Fibroblast of peridontal ligament (primary cell): ENCODE measurements at regions not wholly inside any gene's neighbourhood (a gene's known extent, or its start where the extent isn't known, plus 50 kb on each side); places are given as distances from the start of the nearest gene placed in this dataset.
"Not testable (repeated sequence)": the region's sequence is repeated elsewhere in the genome, so short reads cannot be mapped to it uniquely, and the experiment has no call there.

Experiments used
- DNase-seq: peaks from one replicate; pipeline ENCODE4 v3.0.0-alpha.2; 2010; ENCODE audit errors: extremely low read depth

DNA sequence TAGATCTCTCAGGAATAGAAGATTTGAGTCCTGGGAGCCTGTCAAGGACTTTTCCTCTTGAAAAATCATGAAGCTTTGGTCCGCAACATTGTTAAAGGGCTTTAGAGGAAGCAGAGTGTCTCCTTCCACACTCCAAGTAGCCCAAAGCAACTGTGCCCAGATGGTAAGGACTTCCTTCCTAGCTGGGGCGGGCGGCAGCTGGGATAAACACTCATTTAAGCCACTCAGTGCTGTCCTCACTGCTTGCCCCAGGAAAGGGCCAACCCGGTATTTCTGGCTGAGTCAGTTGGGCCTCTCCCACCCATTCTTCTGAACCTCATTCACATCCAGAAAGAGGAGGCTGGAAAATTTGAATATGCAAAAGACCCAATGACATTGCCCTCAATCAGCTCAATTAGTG is 144.3 kb downstream of the CHIC2 start:
- no peak for DNase-seq

DNA sequence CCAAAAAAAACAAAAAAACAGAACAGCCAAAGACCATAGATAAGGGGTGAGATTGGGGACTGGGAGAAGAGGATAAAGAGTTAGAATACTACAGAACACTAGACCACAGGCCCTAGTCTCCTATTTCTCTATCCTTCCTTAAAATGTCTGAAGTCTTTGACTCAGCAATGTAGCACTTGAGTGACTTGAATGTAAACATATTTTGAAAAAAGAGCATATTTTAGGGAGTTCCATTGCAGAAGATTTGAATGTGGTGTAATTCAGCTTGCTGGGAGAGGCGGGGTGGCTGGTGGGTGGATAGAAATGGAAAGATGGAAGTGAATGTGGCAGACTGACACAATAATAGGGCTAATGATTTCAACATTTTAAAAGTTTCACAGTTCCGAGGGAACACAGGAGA is 144.9 kb downstream of the CHIC2 start:
- peak; percentile 69 for DNase-seq

DNA sequence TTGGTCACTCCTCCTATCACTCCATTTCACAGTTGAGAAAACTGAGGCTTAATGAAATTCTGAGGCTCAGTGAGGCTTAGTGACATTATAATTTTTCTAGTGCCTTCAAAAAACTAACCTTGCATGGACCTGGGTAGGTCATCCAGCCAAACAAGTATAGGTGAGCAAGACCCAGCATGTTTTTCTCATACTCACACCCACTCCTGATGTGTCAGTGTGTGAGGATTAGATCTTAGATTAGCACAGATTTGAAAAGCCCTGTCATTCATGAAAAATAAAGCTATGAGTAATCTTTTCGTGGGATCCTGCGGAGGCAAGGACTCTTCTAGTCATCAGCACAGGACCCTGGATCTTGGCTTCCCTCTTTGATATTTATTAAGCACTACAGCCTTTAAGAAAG is 146.7 kb downstream of the CHIC2 start:
- DNase-seq = no peak

DNA sequence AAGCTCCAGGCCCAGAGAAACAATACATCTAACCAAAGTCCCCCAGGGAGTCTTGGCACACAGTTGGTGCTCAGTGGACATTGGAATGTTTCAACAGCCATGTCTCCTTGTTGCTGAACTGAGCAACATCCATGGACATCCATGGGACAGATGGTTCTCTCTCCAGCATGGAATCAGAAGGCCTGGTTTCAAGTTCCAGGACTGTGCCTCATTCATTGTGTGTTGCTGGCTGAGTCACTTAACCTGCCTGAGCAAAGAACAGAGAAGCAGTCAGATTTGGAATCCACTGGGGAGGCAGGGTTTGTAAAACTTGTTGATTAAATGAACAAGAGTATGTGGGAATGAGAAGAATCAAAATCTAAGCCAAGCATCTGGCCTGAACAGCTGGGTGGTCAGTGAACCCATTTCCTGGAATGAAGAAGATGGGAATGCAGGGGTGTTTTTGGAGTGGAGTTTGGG is 147.9 kb downstream of the CHIC2 start:
- peak; percentile 84 for DNase-seq

DNA sequence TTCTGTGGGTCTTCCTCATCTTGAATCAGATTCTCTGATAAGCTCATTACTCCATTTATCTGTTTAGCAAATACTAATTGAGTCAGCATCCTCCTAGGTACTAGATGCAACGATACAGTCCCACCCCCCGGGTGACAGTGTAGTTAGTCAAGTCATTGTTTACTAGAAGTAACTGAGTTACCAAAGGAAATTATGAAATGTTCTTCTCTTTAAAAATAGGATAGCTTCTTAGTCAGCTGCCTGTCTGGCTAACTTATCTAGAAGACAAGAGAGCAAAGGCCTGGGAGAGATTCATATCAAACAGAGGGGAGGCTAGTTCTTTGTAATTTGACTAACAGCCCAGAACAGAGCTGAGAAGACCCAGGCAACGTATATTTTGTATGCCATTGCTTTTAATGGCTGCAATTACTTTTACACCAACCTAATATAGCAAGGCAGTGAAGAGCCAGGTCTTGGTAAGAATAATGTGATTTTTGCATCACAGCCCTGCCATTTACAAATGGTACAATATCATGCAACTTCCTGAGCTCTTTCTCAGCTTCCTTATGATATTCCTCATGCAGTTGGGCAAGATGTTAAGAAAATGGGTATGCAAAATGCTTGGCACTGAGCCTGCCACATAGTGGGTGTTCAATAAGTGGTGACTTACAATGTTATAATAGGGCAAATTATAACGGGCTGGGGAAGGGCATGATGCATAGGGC is 149.9 kb downstream of the CHIC2 start:
- peak; percentile 79 for DNase-seq

DNA sequence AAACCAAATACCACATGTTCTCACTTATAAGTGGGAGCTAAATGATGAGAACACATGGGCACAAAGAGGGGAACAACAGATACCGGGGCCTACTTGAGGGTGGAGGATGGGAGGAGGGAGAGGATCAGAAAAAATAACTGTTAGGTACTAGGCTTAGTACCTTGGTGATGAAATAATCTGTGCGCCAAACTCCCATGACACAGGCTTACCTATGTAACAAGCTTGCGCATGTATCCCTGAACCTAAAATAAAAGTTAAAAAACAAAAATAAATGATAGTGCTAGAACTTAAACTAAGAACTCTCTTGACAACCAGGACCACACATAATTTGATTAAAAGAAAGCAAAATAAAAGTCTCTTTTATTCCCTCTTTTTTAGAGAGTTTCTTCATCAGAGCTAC is 150.6 kb downstream of the CHIC2 start:
- DNase-seq = no peak

DNA sequence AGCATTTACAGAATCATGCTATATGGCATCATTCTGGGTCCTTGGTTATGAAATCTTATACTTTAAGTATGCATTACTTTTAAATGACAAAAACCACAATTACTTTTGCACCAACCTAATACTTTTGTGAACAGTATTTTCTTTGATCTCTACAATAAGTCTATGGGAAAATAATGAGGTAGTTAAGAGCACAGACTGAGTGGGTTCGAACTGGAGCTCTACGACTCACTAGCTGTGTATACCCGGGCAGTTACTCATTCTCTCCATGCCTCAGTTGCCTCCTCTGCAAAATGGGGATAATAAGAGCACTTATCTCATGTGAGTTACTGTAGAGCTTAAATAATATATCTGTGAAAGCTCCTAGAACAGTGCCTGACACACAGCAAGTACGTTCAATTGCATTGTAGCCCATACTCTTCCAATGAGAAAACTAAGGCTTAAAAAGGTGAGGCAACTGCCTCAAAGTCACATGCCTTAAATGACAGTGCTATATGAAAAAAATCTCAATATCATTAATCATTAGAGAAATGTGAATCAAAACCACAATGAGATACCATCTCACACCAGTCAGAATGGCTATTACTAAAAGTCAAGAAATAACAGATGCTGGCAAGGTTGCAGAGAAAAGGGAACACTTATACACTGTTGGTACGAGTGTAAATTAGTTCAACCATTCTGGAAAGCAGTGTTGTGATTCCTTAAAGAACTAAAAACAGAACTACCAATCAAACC is 151.5 kb downstream of the CHIC2 start:
- no peak for DNase-seq

DNA sequence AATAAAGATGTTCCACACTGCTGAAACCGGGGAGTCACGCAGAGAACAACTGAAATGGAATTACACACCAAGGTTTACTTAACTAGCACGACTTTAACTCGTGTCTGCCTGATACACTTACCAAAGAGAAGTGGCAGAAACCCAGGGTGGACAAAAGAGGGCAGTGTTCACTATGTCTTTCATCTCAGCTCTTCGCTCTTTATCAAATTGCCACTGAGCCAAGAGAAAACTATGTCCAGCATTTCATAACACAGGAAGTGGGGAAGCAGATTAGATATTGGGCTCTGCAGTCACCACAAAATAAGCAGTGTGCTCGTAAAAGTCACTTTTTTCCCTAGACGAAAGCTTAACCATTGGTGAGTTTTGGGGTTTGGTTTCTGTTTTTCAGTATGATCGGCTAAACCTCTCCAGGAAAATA is 155.7 kb downstream of the CHIC2 start:
- DNase-seq = peak; percentile 96

DNA sequence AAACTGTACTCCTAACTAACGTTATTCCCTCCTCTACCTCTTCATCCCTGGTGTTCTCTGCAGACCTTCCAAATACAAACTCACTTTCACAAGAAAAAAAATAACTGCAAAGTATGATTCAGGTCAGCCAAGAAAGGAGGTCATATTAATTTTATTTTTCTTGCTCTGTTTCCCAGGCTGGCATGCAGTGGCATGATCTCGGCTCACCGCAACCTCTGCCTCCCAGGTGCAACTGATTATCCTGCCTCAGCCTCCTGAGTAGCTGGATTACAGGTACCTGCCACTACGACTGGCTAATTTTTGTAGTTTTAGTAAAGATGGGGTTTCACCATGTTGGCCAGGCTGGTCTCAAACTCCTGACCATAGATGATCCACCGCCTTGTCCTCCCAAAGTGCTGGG is 156.6 kb downstream of the CHIC2 start:
- no peak for DNase-seq

DNA sequence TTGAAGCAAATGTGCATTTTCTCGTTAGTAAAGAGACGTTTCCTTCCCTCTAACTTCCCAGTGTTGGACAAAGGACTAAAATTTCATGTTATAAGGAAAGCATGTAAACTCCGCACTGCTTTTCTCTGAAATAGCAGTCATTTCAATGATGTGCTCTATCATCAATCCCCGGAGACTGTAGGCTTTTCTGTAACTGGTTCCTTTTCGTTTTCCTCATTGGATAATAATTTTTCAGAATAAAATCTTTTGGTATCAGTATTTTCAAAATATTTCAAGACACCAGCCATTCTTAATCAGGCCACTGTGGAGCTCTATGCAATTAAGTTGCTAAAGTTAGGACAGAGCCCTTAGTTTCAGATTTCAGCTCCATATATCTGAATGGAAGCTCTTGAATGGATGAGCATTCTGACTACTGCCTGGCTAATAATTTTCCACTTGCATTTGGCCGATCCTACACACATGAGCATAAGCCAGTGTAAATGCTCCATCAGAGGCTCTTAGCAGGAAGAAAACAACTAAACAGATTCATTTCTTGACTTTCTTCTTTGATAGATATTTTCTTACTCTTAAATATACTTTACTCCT is 157.7 kb downstream of the CHIC2 start:
- peak; percentile 51 for DNase-seq

DNA sequence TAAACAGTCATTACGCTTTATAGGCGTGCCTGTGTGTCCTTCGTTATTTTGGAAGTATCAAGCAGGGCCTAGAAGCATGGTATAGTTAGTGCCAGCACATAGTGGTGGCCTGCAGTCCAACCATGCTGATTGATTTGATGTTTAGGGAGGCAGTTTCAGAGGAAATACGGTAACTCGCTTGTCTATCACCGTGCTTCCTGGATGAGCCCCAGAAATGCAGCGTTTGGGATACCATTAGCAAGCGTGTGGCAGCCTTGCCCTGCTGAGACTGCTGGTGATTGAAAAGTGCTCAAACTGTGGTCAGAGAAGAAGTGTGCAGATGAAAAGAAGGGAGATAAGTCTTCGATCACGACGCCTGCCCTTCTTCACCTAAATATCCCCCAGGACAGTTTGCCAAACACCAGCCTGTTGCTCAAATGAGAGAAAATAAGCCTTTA is 158.4 kb downstream of the CHIC2 start:
- DNase-seq = peak; percentile 85

DNA sequence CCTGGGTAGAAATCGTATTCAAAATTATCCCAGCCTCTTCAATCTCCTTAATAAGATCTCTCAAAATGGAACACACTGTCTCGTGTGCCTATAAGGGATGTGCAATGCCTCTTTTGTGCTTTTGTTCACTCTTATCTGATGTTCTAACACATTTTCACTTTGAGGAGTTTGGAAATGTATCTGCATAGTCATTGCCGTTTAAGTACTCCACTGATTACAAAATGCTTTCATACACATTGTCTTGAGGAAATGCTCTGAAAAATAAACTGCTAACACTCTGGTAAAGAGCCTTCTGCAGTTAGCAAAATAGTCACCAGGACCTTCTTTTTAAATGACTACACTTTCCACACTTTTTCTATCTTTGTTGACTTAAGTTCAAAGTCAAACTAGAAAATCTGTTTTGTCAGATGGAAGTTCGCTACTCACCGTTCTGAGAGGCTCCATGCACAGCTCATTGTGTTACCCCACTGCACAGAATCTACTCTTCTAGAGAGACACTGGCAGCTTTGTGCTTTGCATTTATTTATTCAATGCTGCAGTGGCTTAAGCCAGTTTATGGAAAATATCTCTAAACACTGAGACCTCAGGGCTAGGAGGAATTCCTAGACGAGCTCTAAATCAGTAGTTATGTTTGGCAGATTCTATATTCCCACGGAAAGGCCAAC is 159.0 kb downstream of the CHIC2 start:
- DNase-seq = peak; percentile 56

DNA sequence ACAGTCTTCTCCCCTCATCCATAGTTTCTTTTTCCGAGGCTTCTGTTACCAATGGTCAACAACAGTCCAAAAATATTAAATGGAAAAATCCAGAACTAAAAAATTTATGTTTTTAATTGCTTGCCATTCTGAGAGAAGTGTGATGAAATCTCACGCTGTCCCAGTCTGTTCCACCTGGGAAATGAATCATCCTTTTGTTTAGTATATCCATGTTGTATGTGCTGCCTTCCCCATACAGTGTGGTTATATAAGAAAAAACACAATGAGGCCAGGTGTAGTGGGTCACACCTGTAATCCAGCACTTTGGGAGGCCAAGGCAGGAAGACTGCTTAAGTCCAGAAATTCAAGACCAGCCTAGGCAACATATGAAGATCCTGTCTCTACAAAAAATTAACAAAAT is 161.6 kb downstream of the CHIC2 start:
- no peak for DNase-seq

DNA sequence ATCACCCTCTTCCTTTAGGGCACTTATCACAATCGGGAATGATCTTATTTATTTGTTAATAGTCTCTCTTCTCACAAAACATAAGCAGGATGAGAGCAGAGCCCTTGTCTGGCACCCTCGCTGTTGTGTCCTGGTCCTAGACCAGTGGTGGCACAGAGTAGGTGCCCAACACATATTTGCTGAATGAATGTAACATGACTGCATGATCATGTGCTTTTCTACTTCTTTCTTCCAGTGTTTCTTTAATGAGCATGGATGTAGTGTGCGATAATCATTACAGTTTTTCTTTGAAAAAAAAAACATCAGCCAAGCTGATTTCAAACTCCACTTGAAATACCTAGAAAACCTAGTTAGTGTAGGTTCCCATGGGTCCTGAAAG is 164.1 kb downstream of the CHIC2 start:
- DNase-seq = no peak

DNA sequence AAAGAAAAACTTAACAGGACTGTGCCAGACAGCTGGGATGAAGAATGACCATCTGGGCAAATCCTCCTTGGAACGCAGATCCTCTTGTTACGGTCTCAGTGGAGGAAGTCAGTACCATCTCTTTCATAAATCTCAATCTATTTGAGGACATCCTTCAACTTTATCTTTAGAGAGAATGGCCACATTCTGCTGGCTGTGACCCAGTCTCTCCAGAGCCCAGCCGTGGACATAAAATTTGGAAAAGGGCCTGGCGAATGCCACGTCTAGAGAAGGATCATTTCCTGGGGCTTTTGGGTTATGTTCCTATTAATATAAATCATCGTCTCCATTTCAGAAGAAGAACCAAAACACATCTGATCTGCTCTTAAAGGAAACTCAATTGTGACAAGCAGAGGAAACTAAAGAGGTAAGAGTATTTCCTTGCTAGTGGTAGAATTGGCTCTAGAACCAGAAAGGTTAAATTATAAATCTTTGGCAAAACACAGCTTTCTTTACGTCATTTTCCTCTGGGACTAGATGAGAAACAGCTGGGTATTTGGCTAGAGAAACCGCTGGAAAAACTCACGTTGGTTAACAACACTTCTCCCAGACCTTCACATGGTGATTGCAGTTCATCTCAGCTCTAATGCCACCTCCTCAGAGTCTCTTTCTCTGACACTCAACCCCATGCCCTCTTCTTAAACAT is 164.7 kb downstream of the CHIC2 start:
- peak; percentile 96 for DNase-seq

DNA sequence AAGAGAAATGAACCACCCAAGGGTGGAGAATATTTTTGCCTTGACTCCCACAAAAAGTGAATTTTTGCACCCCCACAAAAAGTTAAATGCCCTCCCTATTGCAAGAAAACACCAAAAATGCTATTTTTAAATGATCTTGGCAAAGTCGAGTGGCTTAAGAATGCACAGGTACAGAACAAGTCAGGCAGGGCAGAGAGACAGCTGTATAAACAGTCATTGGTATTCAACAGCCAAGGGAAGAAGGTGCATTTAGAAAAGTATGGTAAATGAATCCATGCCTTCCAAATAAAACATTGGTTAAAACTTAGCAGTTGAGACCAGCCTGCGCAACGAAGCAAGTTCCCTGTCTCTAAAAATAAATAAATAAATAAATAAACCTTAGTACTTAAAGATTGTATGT is 169.3 kb downstream of the CHIC2 start:
- no peak for DNase-seq

DNA sequence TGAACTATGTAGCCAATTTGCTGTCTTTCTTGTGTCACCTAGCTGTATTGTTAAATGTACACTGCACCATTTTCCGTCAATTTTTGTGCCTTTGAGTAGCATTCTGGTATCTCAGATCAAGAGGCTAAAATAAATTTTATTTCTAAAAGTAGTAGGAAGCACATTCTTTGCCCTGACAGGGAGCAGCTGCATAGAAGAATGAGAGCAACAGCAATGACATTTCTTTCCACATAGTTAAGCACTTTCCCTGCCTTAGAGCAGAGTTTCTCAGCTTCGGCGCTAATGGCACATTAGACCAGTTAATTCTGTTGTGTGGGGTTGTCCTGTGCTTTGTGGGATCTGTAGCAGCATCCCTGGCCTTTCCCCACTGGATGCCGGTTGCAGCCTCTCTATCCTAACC is 173.9 kb downstream of the CHIC2 start:
- DNase-seq = no peak

DNA sequence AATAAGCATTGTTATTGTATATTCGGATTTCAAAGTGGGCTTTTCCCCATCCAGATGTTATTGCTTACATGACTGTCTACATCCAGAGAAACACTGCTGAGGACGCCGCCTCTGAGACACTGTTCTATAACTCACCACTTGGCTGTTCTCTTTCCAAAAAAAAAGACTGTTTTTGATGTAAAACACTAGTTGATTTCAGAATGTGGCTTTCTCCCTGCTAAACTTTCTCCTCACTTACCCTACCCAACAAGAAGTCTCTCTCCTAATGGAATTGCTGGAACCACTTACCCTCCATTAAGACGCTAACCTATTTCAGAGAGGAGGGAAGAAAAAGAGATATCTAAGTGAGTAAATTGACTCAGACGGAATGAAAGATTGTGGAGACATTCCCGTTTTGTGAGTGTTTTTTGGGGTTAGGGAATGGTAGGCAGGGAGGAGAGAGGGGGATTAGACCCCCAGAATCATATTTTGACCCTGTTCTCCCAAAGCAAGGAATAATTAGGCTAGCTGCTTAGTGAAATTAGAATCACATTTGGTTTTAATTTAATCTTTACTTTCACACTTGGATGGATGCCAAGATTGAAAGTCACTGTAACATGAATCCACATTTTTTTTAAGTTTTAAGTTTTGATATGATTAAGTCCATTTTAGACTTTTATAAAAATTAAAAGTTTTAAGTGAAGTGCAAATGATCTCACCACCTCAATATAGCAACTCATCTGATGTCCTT is 174.9 kb downstream of the CHIC2 start:
- peak; percentile 81 for DNase-seq

DNA sequence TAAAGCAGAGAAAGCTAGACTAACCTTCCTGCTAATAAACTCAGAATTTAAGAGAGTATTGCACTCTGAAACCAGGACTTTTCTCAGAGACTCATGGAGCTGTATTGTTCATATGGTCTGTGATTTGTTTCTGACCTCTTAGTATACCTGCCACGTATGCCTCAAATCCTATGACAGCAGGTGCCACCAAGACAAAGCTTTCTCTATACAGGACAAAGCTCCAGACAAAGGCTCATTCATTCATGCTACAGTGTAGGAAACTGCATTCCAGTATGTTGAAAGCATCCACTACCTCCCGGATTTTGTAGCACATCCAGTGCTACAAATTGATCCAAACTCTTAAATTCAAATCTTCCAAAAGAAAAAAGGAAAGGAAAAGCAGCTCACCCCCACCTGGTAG is 178.3 kb downstream of the CHIC2 start:
- DNase-seq = no peak

DNA sequence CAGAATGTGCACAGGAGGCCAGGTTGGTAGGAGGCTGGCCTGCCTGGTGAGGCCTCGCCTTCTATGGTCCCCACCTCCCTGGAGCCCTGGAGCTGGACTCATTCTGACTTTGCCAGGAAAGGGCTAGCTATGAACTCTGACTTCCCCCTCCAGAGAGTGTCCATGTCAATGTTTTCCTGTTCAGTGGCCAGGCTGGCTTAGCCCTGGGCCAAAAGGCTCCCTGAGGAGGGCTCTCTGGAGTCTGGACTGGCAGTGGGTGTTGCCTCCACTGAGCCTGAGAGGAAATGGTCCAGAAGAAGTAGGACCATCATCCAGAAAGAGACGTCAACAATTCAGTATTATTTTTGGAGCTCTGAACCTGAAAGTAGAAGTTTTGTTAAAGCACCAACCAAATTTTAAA is 178.7 kb downstream of the CHIC2 start:
- no peak for DNase-seq

DNA sequence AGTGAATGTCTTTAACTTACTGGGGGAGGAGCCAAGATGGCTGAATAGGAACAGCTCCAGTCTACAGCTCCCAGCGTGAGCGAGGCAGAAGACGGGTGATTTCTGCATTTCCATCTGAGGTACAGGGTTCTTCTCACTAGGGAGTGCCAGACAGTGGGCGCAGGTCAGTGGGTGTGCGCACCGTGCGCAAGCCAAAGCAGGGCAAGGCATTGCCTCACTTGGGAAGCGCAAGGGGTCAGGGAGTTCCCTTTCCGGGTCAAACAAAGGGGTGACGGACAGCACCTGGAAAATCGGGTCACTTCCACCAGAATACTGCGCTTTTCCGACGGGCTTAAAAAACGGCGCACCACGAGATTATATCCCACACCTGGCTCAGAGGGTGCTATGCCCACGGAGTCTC is 187.3 kb downstream of the CHIC2 start:
- DNase-seq = not testable (repeated sequence)
